ENCODE measurements at regions not wholly inside any gene's neighbourhood (a gene's known extent, or its start where the extent isn't known, plus 50 kb on each side); places are given as distances from the start of the nearest gene placed in this dataset.

DNA sequence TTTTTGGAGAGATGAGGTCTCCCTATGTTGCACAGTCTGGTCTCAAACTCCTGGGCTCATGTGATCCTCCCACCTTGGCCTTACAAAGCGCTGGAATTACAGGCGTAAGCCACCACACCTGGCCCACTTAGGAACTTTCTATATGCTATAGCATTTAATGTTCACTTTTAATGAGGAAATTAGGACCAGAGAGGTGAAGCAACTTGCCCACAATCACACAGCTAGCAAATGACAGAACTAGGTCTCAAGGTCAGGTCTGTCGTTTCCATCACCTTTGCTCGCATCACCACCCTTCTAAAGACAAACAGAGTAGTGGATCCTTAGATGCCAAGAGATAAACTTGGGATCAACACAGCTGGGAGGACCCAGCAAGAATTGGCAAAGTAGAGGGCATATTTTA, 381.7 kb downstream of the CD83 start:
- Histone ChIP-seq H3K27me3 (ENCODE audit: insufficient read depth, low read depth, low read length) (no peaks in the 10 kb centered on the region), H3K9me2 (ENCODE audit: insufficient read depth, low read length) (no peaks in the 10 kb centered on the region), H3K9ac (ENCODE audit: low read length) (no peak overlapping the region), H3K9me3 (ENCODE audit: low read length) (no peaks in the 10 kb centered on the region), H2AFZ (ENCODE audit: low read depth, low read length) (no peak overlapping the region), H3F3A (ENCODE audit: insufficient read depth, low read length, poor library complexity, severe bottlenecking) (peaks cover 11% of the 10 kb centered on the region), H3K4me2 (ENCODE audit: low read length) (no peak overlapping the region), H3K4me3 (ENCODE audit: low read length) (no peak overlapping the region), H3K36me3 (ENCODE audit: insufficient read depth, low read length) (no peaks in the 10 kb centered on the region), H3K79me2 (replicated peaks; ENCODE audit: insufficient read depth, low read length) (no peaks in the 10 kb centered on the region), H3K27ac (ENCODE audit: low read length) (no peak overlapping the region), H4K20me1 (ENCODE audit: insufficient read depth) (no peaks in the 10 kb centered on the region)
- TF ChIP-seq POLR2AphosphoS5 (IDR thresholded peaks at IDR 0.05) (no peak), RAD21 (conservative IDR thresholded peaks at IDR 0.05) (no peak), TAF1 (IDR thresholded peaks at IDR 0.05; ENCODE audit: low read depth) (no peak), SMC3 (conservative IDR thresholded peaks at IDR 0.05; ENCODE audit: poor library complexity) (no peak), REST (IDR thresholded peaks at IDR 0.05; ENCODE audit: borderline replicate concordance) (no peak), MXI1 (conservative IDR thresholded peaks at IDR 0.05; ENCODE audit: poor library complexity, severe bottlenecking) (no peak), EP300 (conservative IDR thresholded peaks at IDR 0.05; ENCODE audit: poor library complexity, severe bottlenecking) (no peak), EZH2 (IDR thresholded peaks at IDR 0.05; ENCODE audit: borderline replicate concordance, insufficient read depth, low read length, poor library complexity, severe bottlenecking) (no peak)
- TF ChIP-seq, protein P1, sequence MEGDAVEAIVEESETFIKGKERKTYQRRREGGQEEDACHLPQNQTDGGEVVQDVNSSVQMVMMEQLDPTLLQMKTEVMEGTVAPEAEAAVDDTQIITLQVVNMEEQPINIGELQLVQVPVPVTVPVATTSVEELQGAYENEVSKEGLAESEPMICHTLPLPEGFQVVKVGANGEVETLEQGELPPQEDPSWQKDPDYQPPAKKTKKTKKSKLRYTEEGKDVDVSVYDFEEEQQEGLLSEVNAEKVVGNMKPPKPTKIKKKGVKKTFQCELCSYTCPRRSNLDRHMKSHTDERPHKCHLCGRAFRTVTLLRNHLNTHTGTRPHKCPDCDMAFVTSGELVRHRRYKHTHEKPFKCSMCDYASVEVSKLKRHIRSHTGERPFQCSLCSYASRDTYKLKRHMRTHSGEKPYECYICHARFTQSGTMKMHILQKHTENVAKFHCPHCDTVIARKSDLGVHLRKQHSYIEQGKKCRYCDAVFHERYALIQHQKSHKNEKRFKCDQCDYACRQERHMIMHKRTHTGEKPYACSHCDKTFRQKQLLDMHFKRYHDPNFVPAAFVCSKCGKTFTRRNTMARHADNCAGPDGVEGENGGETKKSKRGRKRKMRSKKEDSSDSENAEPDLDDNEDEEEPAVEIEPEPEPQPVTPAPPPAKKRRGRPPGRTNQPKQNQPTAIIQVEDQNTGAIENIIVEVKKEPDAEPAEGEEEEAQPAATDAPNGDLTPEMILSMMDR (IDR thresholded peaks at IDR 0.05; ENCODE audit: poor library complexity, severe bottlenecking) = no peak

GRCh38 chr6:14499841-14500240, 382.3 kb downstream of the CD83 start:
- H4K20me1 ChIP-seq (ENCODE audit: insufficient read depth) = no peaks in the 10 kb centered on the region
- H3F3A ChIP-seq (ENCODE audit: insufficient read depth, low read length, poor library complexity, severe bottlenecking) = peaks cover 11% of the 10 kb centered on the region
- H3K9ac ChIP-seq (ENCODE audit: low read length) = no peak overlapping the region
- TF ChIP-seq, protein P1 (IDR thresholded peaks at IDR 0.05; ENCODE audit: poor library complexity, severe bottlenecking) = no peak
- no peak for TF ChIP-seq RAD21 (conservative IDR thresholded peaks at IDR 0.05)
- no peak for TF ChIP-seq TAF1 (IDR thresholded peaks at IDR 0.05; ENCODE audit: low read depth)
- no peak for TF ChIP-seq POLR2AphosphoS5 (IDR thresholded peaks at IDR 0.05)
- H2AFZ ChIP-seq (ENCODE audit: low read depth, low read length) = no peak overlapping the region
- H3K9me2 ChIP-seq (ENCODE audit: insufficient read depth, low read length) = no peaks in the 10 kb centered on the region
- no peak overlapping the region for H3K4me3 ChIP-seq (ENCODE audit: low read length)
- H3K9me3 ChIP-seq (ENCODE audit: low read length) = no peaks in the 10 kb centered on the region
- no peaks in the 10 kb centered on the region for H3K27me3 ChIP-seq (ENCODE audit: insufficient read depth, low read depth, low read length)
- H3K36me3 ChIP-seq (ENCODE audit: insufficient read depth, low read length) = no peaks in the 10 kb centered on the region
- no peak overlapping the region for H3K27ac ChIP-seq (ENCODE audit: low read length)
- no peaks in the 10 kb centered on the region for H3K79me2 ChIP-seq (replicated peaks; ENCODE audit: insufficient read depth, low read length)
- H3K4me2 ChIP-seq (ENCODE audit: low read length) = no peak overlapping the region
